Astrocyte of the hippocampus (primary cell): ENCODE measurements at regions not wholly inside any gene's neighbourhood (a gene's known extent, or its start where the extent isn't known, plus 50 kb on each side); places are given as distances from the start of the nearest gene placed in this dataset.

Experiments
- DNase-seq: peaks from one replicate; pipeline ENCODE4 v3.0.0; 2011; ENCODE audit warnings: low read depth, low spot score

DNA sequence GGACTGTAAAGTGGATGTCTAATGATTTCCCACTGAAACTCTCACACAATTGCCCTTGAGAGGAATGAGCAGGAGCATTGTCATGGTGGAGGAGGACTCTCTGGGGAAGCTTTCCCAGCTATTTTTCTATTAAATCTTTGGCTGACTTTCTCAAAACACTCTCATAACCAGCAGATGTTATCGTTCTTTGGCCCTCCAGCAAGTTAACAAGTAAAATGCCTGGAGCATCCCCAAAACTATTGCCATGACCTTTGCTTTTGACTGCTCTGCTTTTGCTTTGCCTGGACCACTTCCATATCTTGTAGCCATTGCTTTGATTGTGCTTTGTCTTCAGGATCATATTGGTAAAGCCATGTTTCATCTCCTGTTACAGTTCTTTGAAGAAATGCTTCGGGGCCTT lies 120.2 kb upstream of the PDE5A start:
- DNase-seq = no peak

GRCh38 chr4:119746951-119747350 lies 118.3 kb upstream of the PDE5A start:
- no peak for DNase-seq

- DNase-seq = no peak
Observed at GRCh38 chr4:119745351-119745750, 116.7 kb upstream of the PDE5A start.

DNA sequence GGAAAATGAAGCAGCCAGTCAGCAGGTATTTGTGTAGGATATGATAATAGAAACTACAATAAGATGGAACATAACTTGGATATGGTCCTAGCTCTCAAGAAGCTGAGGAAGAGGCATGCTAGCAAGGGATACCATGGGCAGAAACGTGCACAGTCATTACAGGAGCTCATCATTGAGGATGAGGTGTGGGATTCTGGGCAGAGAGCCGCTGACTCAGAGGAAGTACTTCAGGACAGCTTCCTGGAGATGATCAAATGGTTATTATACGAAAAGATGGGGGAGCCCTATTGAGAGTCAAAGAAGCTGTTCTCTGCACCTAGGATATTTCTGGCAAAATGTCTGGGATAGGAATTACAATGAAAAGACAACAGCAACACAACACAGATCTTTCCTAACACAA lies 116.0 kb upstream of the PDE5A start:
- DNase-seq = no peak

GRCh38 chr4:119743644-119744043 lies 115.0 kb upstream of the PDE5A start:
- no peak for DNase-seq

- no peak for DNase-seq
Observed at GRCh38 chr4:119739796-119740195, 111.2 kb upstream of the PDE5A start.

DNA sequence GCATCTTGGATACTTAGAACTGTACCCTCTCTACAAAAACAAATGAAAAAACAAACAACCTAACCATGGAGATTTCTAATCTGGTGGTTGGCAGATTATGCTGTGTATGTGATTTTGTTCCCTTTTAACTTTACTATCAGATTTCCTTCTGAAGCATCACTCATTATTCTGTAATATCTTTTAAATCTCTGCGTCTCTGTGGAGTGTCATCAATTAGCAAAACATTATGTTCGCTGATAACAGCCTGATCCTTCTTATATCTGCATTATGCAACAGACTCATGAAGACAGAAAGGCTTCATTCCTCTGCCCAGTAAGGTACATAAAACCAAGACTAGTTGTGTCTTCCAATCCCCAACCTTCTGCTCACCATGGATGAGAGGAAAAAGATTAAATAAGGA lies 110.3 kb upstream of the PDE5A start:
- no peak for DNase-seq

DNA sequence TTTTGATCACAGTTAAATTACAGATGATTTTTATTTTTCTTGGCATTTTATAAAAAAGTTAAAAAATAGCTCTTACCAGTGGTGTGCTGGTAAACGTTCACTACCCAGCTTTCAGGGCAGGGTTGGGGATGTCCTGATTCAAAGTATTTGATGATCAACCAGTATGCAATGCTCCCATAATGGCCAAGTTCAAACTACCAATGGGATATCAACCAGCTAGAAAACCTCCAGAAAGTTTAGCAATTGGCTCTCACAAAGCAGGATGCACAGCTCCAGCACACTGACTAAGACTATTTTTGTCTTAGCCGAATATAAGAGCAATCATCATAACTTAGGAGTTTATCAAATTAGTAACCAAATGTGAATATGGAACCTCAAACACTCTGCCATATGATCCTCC lies 108.0 kb upstream of the PDE5A start:
- DNase-seq = no peak

DNA sequence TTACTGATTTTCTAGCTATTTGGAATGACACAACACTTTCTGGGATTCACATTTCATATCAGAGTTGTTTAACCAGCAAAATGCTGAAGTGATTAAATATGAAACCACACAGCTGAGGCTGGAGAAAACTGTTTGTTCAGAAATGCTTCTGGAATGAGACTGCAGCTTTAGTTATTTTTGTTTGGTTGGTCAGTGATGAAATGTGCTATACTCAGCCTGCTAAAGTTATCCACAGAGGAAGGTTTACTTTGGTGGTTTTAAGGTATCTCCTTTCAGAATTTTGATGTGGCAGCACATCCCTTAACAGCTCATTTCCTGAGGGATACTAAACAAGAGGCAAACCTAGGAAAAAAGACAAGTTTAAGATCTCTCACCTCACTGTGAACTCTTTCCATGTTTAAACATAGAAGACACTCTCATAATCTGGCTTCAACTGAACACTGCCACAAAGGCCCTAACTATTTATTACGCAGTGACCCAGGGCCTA lies 106.6 kb upstream of the PDE5A start:
- peak; percentile 84 for DNase-seq

GRCh38 chr4:119733431-119733830 lies 104.8 kb upstream of the PDE5A start:
- DNase-seq = peak; percentile 26

- DNase-seq = no peak
Observed at GRCh38 chr4:119731778-119732177, 103.2 kb upstream of the PDE5A start.

DNA sequence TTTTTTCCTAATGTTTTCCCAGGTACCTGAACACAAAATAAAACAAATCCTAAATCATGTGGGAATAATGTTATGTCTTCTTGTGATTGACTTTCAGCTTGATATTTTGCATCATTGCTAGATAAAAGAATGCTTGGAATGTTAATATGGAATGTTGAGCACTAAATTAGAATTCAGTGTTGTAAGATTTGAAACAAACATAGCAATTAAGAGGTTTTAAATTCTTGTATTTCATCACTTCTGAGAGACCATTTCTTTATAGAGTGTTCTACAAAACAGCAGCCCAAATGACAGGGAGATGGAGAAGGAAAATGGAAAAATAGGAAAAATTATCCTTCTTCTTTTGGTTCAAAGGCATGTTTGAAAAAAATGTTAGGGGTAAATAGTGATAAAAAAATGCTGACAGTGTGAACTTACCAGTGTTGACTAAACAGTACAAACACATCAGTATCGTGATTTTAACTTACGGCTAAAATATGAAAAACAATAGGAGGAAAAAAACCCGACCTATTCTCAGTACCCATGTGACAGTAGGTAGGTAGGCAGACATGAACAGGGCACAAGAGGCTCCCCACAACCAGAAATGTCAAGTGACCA lies 102.6 kb upstream of the PDE5A start:
- peak; percentile 17 for DNase-seq

- DNase-seq = no peak
Observed at GRCh38 chr4:119730671-119730950, 102.0 kb upstream of the PDE5A start.

GRCh38 chr4:119729835-119730670 lies 101.4 kb upstream of the PDE5A start:
- peak; percentile 86 for DNase-seq

GRCh38 chr4:119728692-119729593 lies 100.3 kb upstream of the PDE5A start:
- DNase-seq = no peak

GRCh38 chr4:119728185-119728584 lies 99.6 kb upstream of the PDE5A start:
- DNase-seq = no peak

DNA sequence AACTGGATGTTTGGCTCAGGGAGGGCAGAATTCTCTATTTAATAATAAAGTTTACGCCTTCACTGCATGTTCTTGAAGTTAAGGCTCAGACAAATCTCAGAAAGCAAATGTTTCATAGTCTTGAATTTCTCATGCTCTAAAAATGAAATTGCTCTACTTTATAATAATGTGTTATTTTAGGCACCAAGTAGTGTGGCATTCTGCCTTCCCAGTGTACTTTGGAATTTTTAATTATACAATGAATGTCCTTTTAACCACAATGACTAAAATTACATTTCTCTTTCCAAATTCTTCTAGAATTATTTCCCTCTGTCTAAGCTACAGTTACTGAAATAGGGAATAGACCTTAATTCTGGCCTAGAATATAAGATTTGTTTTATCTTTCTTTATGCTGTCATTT lies 97.9 kb upstream of the PDE5A start:
- peak; percentile 49 for DNase-seq

GRCh38 chr4:119725688-119726330 lies 97.2 kb upstream of the PDE5A start:
- DNase-seq = no peak

DNA sequence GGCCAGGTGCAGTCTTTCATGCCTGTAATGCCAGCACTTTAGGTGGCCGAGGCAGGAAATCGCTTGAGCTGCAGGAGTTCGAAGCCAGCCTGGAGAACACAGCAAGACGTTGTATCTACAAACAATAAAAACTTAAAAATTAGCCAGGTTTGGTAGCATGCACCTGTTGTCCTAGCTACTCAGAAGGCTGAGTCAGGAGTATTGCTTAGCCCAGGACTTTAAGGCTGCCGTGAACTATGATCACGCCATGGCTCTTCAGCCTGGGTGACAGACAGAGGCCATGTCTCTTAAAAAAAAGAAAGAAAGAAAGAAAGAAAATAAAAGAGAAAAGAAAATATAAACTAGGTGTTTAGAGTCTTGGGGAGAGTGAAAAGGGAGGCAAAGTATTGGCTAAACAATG lies 96.4 kb upstream of the PDE5A start:
- DNase-seq = no peak

- DNase-seq = no peak
Observed at GRCh38 chr4:119722670-119723069, 94.1 kb upstream of the PDE5A start.

GRCh38 chr4:119721878-119722277 lies 93.3 kb upstream of the PDE5A start:
- DNase-seq = peak; percentile 49
